DOHH2 (cell line): ENCODE measurements at regions not wholly inside any gene's neighbourhood (a gene's known extent, or its start where the extent isn't known, plus 50 kb on each side); places are given as distances from the start of the nearest gene placed in this dataset.

Experiments
- H3F3A ChIP-seq: fragments of 200-600 bp; sonication (generic), shearing (Covaris generic); 2 replicates; pipeline ENCODE4 v1.6.0; 2016; ENCODE audit warnings: antibody characterized with exemption, mild to moderate bottlenecking; ENCODE audit not compliant: control insufficient read depth, insufficient read depth
- H3K27ac ChIP-seq: fragments of 200-600 bp; sonication (generic); 2 replicates; pipeline ENCODE4 v1.5.1; 2014; ENCODE audit warnings: low read depth, mild to moderate bottlenecking, low read length, moderate library complexity
- H3K27me3 ChIP-seq: fragments of 200-600 bp; sonication (generic); 2 replicates; pipeline ENCODE4 v1.6.1; 2014; ENCODE audit warnings: mild to moderate bottlenecking, low read length, mixed read lengths; ENCODE audit not compliant: control insufficient read depth
- H3K36me3 ChIP-seq: fragments of 200-600 bp; sonication (generic); 2 replicates; pipeline ENCODE4 v1.6.1; 2014; ENCODE audit warnings: mild to moderate bottlenecking, low read length, moderate library complexity, mixed read lengths; ENCODE audit not compliant: control insufficient read depth
- H3K4me1 ChIP-seq: fragments of 200-600 bp; sonication (generic); 2 replicates; pipeline ENCODE4 v1.6.1; 2014; ENCODE audit warnings: mild to moderate bottlenecking, low read length, mixed read lengths; ENCODE audit not compliant: control insufficient read depth
- H3K4me2 ChIP-seq: fragments of 200-600 bp; sonication (generic); 2 replicates; pipeline ENCODE4 v1.6.0; 2014; ENCODE audit warnings: mild to moderate bottlenecking, low read length, moderate library complexity
- H3K4me3 ChIP-seq: fragments of 200-600 bp; sonication (generic); 2 replicates; pipeline ENCODE4 v1.5.1; 2014; ENCODE audit warnings: mild to moderate bottlenecking, low read length, mixed read lengths
- H3K79me2 ChIP-seq: fragments of 200-600 bp; sonication (generic); 2 replicates; pipeline ENCODE4 v1.6.1; 2014; ENCODE audit warnings: mild to moderate bottlenecking, low read length, mixed read lengths; ENCODE audit not compliant: control insufficient read depth
- H3K9me2 ChIP-seq: fragments of 200-600 bp; sonication (generic); replicated peaks from 2 replicates; pipeline ENCODE4 v1.6.1; 2014; ENCODE audit warnings: mild to moderate bottlenecking, low read length, mixed read lengths; ENCODE audit not compliant: control insufficient read depth
- H3K9me3 ChIP-seq: fragments of 200-600 bp; sonication (generic); 2 replicates; pipeline ENCODE4 v1.6.1; 2014; ENCODE audit warnings: antibody characterized with exemption, low read length, mixed read lengths; ENCODE audit not compliant: control insufficient read depth, insufficient read depth
- H4K20me1 ChIP-seq: fragments of 200-600 bp; sonication (generic); 2 replicates; pipeline ENCODE4 v1.6.0; 2014; ENCODE audit warnings: low read depth, mild to moderate bottlenecking, antibody characterized with exemption, low read length, moderate library complexity; ENCODE audit not compliant: control insufficient read depth, insufficient read depth
- CTCF ChIP-seq: fragments of 200-600 bp; sonication (generic); IDR thresholded peaks from one replicate; pipeline ENCODE4 v1.5.1; 2014; ENCODE audit warnings: antibody characterized with exemption, mild to moderate bottlenecking, low read depth, low read length; ENCODE audit not compliant: poor library complexity, severe bottlenecking
- EZH2phosphoT487 ChIP-seq: fragments of 200-600 bp; sonication (generic); IDR thresholded peaks from 2 replicates; pipeline ENCODE4 v1.6.1; 2017; ENCODE audit warnings: borderline replicate concordance, mild to moderate bottlenecking, antibody characterized with exemption, low read length, moderate library complexity, mixed read lengths

- Histone ChIP-seq H3K4me3 (no peak overlapping the region), H3K9me3 (no peaks in the 10 kb centered on the region), H3K4me1 (no peaks in the 10 kb centered on the region), H3K4me2 (no peak overlapping the region), H3F3A (no peaks in the 10 kb centered on the region), H3K27me3 (no peaks in the 10 kb centered on the region), H4K20me1 (no peaks in the 10 kb centered on the region), H3K27ac (no peak overlapping the region), H3K36me3 (no peaks in the 10 kb centered on the region), H3K9me2 (no peaks in the 10 kb centered on the region), H3K79me2 (no peaks in the 10 kb centered on the region)
- TF ChIP-seq CTCF (no peak), EZH2phosphoT487 (no peak)
Measured at GRCh38 chr6:147834084-147834776, 325.7 kb downstream of the SAMD5 start.

DNA sequence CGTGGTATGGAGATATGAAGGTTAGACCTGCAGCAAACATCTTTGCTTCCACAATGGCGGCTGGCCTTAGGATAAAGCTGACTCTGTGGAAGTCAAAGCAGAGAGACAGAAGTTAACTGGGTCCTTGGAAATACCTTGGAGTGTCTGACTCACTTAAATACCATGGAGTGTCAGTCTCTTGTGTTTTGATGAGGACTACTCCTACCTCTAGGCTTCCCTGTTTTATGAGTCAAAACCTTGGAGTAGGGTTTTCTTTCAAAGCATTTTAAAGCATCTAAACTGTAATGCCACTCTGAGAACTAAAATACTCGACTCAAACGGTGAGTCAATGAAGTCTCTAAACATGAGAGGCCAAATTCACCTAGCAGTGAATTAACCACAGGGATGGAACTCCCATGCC, 329.1 kb downstream of the SAMD5 start:
- Histone ChIP-seq H3K27ac (no peak overlapping the region), H3K9me3 (no peaks in the 10 kb centered on the region), H3K79me2 (no peaks in the 10 kb centered on the region), H3K9me2 (no peaks in the 10 kb centered on the region), H3K4me1 (no peaks in the 10 kb centered on the region), H3F3A (no peaks in the 10 kb centered on the region), H3K4me3 (no peak overlapping the region), H3K4me2 (no peak overlapping the region), H3K36me3 (no peaks in the 10 kb centered on the region), H3K27me3 (no peaks in the 10 kb centered on the region), H4K20me1 (no peaks in the 10 kb centered on the region)
- no peak for TF ChIP-seq CTCF
- no peak for TF ChIP-seq EZH2phosphoT487

GRCh38 chr6:147839708-147840610, 331.5 kb downstream of the SAMD5 start:
- Histone ChIP-seq H4K20me1 (no peaks in the 10 kb centered on the region), H3K4me2 (no peak overlapping the region), H3K9me2 (no peaks in the 10 kb centered on the region), H3K4me3 (no peak overlapping the region), H3K79me2 (no peaks in the 10 kb centered on the region), H3K27me3 (no peaks in the 10 kb centered on the region), H3K9me3 (no peaks in the 10 kb centered on the region), H3F3A (no peaks in the 10 kb centered on the region), H3K27ac (no peak overlapping the region), H3K4me1 (no peaks in the 10 kb centered on the region), H3K36me3 (no peaks in the 10 kb centered on the region)
- TF ChIP-seq CTCF (no peak), EZH2phosphoT487 (no peak)
